ENCODE measurements at regions not wholly inside any gene's neighbourhood (a gene's known extent, or its start where the extent isn't known, plus 50 kb on each side); places are given as distances from the start of the nearest gene placed in this dataset.

GRCh38 chr10:56109454-56109853, 251.6 kb downstream of the ZWINT start:
- no peaks in the 10 kb centered on the region for H4K20me1 ChIP-seq (replicated peaks in 1 of 2; ENCODE audit: control insufficient read depth in 1 of 2, insufficient read depth in 2 of 2, low read length in 2 of 2)
- no peak overlapping the region for H3K56ac ChIP-seq (replicated peaks; ENCODE audit: insufficient read length, low read depth, low read length)
- no peak overlapping the region for H4K8ac ChIP-seq (ENCODE audit: extremely low read depth, insufficient read depth, low read length)
- H2AFZ ChIP-seq (ENCODE audit: low read length): no peak overlapping the region
- no peak overlapping the region for H2BK20ac ChIP-seq (ENCODE audit: low read length)
- no peaks in the 10 kb centered on the region for H3K36me3 ChIP-seq (ENCODE audit: control insufficient read depth in 2 of 4, insufficient read depth in 4 of 4, low read length in 3 of 4)
- WGBS, 2 experiments (ENCODE audit: extremely low coverage in 1 of 2, insufficient coverage in 1 of 2, insufficient read length in 1 of 2, insufficient replicate concordance in 2 of 2, low coverage in 1 of 2, low lambda C conversion rate in 2 of 2, missing lambda C conversion rate in 1 of 2): 91% methylated on average over 13 of the region's 13 CpGs; no CpG with 5 or more reads in 1 of the 2 experiments
- H3K4me2 ChIP-seq (ENCODE audit: insufficient read depth in 1 of 2, low read depth in 2 of 2, low read length in 2 of 2): no peak overlapping the region
- FAIRE-seq (no peak), DNase-seq (ENCODE audit: low read depth in 1 of 2, low spot score in 2 of 2) (no peak)
- no peak overlapping the region for H2BK12ac ChIP-seq (ENCODE audit: low read depth, low read length)
- no peak overlapping the region for H3K9ac ChIP-seq (replicated peaks in 1 of 4; ENCODE audit: extremely low read depth in 1 of 4, low read depth in 3 of 4, low read length in 3 of 4)
- no peak overlapping the region for H2AK5ac ChIP-seq (ENCODE audit: low read depth, low read length)
- no peaks in the 10 kb centered on the region for H3K27me3 ChIP-seq (replicated peaks in 1 of 4; ENCODE audit: control insufficient read depth in 3 of 4, extremely low read depth in 1 of 4, insufficient read depth in 3 of 4, low read length in 3 of 4)
- H3K14ac ChIP-seq (ENCODE audit: insufficient read length): no peak overlapping the region
- H3K4me3 ChIP-seq (ENCODE audit: extremely low read depth in 1 of 4, insufficient read depth in 2 of 4, low read depth in 3 of 4, low read length in 4 of 4): no peak overlapping the region
- ChIA-PET CTCF (ENCODE audit: partially characterized antibody) (interaction anchor here (0.6 kb wide), 1 partner anchor 33 kb away, joined by 3 read pairs; no protein-coding TSS in a partner anchor), POLR2A (ENCODE audit: partially characterized antibody) (no interaction called here)
- H3K4ac ChIP-seq (replicated peaks; ENCODE audit: insufficient read length, low read depth, low read length): no peak overlapping the region
- H3K9me3 ChIP-seq (ENCODE audit: insufficient read depth in 2 of 2, low read depth in 1 of 2, low read length in 1 of 2): no peaks in the 10 kb centered on the region
- H3K79me1 ChIP-seq (ENCODE audit: low read depth, low read length): no peaks in the 10 kb centered on the region
- TF ChIP-seq GABPA (IDR thresholded peaks at IDR 0.05; ENCODE audit: borderline replicate concordance, insufficient read depth, low read length) (no peak), SIX5 (IDR thresholded peaks at IDR 0.05; ENCODE audit: low read depth, low read length) (no peak), TAF7 (optimal IDR thresholded peaks at IDR 0.05; ENCODE audit: borderline replicate concordance, low read depth, low read length) (no peak), KDM1A (IDR thresholded peaks at IDR 0.05; ENCODE audit: borderline replicate concordance, low read length) (no peak), CBX5 (IDR thresholded peaks at IDR 0.05; ENCODE audit: low read depth, low read length) (no peak), BCL11A (IDR thresholded peaks at IDR 0.05; ENCODE audit: low read depth in 2 of 2, low read length in 2 of 2) (no peak), CHD1 (IDR thresholded peaks at IDR 0.05; ENCODE audit: low read depth, low read length) (no peak), ASH2L (IDR thresholded peaks at IDR 0.05; ENCODE audit: low read length) (no peak), TEAD4 (IDR thresholded peaks at IDR 0.05; ENCODE audit: low read depth, low read length) (no peak), USF2 (IDR thresholded peaks at IDR 0.05; ENCODE audit: low read length) (no peak), MAFK (IDR thresholded peaks at IDR 0.05; ENCODE audit: low read depth, low read length) (no peak)
- no peaks in the 10 kb centered on the region for H3K79me2 ChIP-seq (ENCODE audit: control insufficient read depth in 1 of 2, insufficient read depth in 2 of 2, low read length in 2 of 2)
- no peak overlapping the region for H3K23ac ChIP-seq (ENCODE audit: insufficient read length)
- no peaks in the 10 kb centered on the region for H3K23me2 ChIP-seq (ENCODE audit: low read depth, low read length)
- H4K91ac ChIP-seq (replicated peaks; ENCODE audit: insufficient read length, low read length): no peak overlapping the region
- no peaks in the 10 kb centered on the region for H3K4me1 ChIP-seq (replicated peaks in 1 of 4; ENCODE audit: control insufficient read depth in 3 of 4, insufficient read depth in 4 of 4, low read length in 3 of 4)
- no peak overlapping the region for H4K5ac ChIP-seq (ENCODE audit: insufficient read length, low read depth, low read length)
- H2BK15ac ChIP-seq (ENCODE audit: low read length): no peak overlapping the region
- no peak overlapping the region for H3K27ac ChIP-seq (ENCODE audit: low read depth, low read length)
- no peak overlapping the region for H2BK5ac ChIP-seq (ENCODE audit: low read depth, low read length)
- H3K18ac ChIP-seq (ENCODE audit: extremely low read depth, low read length): no peak overlapping the region
- no peak overlapping the region for H2BK120ac ChIP-seq (replicated peaks; ENCODE audit: low read depth, low read length)

All from H1 (cell line).